Erythroblast (primary cell): ENCODE measurements at regions not wholly inside any gene's neighbourhood (a gene's known extent, or its start where the extent isn't known, plus 50 kb on each side); places are given as distances from the start of the nearest gene placed in this dataset.

ENCODE experiments used
- GATA1 ChIP-seq: IDR thresholded peaks from 2 replicates; pipeline ENCODE4 v1.6.1; 2011; ENCODE audit warnings: low read depth, mild to moderate bottlenecking, control low read depth, low read length, moderate library complexity
- POLR2A ChIP-seq: IDR thresholded peaks from 2 replicates; pipeline ENCODE4 v1.6.1; 2011; ENCODE audit warnings: mild to moderate bottlenecking, low read length

DNA sequence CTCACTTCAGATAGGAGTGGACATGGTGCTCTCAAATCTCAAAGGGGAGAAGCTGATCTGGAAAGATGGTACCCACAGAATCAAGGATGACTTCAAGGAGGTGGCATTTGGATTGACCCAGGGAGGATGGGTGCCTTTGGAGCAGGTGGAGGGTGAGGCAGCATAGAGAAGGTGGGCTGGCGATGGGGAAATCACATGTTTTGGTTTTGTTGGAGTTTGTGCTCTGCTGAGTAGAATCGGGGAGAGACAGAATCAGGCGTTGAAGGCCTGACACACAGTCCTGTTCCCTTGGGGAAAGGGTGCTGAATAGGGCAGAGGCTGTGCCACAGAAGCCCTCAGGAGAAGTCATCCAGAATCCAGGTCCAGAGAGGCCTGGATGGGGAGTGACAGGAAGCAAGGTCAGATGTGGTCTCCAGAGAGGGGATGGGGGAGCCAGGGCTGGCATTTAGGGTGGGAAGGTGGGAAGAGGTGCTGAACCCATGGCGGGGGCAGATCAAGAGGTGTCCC lies 291.1 kb downstream of the GLRX3 start:
- TF ChIP-seq POLR2A (no peak), GATA1 (no peak)
